ENCODE measurements at regions not wholly inside any gene's neighbourhood (a gene's known extent, or its start where the extent isn't known, plus 50 kb on each side); places are given as distances from the start of the nearest gene placed in this dataset.
A peak's percentile ranks its signal among the peaks of the same experiment; 100 is the strongest.

- TF ChIP-seq, protein P1, sequence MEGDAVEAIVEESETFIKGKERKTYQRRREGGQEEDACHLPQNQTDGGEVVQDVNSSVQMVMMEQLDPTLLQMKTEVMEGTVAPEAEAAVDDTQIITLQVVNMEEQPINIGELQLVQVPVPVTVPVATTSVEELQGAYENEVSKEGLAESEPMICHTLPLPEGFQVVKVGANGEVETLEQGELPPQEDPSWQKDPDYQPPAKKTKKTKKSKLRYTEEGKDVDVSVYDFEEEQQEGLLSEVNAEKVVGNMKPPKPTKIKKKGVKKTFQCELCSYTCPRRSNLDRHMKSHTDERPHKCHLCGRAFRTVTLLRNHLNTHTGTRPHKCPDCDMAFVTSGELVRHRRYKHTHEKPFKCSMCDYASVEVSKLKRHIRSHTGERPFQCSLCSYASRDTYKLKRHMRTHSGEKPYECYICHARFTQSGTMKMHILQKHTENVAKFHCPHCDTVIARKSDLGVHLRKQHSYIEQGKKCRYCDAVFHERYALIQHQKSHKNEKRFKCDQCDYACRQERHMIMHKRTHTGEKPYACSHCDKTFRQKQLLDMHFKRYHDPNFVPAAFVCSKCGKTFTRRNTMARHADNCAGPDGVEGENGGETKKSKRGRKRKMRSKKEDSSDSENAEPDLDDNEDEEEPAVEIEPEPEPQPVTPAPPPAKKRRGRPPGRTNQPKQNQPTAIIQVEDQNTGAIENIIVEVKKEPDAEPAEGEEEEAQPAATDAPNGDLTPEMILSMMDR (conservative IDR thresholded peaks at IDR 0.05; ENCODE audit: low read depth, low read length), result no peak
- DNase-seq (ENCODE audit: low read depth), result no peak
- H3K4me3 ChIP-seq (ENCODE audit: low read depth, low read length), result no peak overlapping the region
Measured at GRCh38 chr2:173584000-173584399, 229.3 kb downstream of the CDCA7 start.

DNA sequence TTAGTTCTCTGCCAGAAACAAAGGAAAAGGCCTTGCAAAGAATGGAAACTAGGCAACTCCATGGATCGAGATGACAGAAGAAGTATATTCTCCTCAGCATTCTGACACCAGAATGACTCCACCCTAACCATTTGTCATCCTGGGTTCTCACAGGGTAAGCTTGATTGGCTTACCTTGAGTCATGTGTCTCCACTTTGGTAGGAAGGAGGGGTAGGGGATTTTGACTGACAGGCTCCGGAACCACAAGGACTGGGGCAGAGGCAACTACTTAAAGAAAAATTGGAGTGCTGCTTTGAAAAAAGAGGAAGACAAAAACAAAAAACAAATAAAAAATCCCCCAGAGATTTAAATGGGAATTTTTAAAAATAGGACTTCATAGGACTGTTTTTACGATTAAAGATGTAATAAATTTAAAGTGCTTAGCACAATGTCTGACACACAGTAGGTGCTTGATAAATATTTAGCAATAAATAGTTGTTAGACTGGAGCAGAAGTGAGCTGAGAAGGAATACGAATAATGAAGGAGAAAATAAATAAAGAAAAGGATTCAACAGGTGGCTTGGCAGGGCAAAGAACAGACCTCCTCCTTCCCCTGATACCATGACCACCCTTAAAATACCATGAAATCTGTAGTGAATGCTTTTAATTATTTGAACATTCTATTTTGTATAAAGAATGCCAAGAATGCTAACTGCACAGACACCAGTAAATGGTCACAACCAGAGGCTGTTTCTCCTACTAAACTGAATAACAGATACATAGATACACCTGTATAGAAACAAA, 230.2 kb downstream of the CDCA7 start:
- H3K4me3 ChIP-seq (ENCODE audit: low read depth, low read length), result no peak overlapping the region
- TF ChIP-seq, protein P1 (conservative IDR thresholded peaks at IDR 0.05; ENCODE audit: low read depth, low read length), result no peak
- DNase-seq (ENCODE audit: low read depth), result no peak

DNA sequence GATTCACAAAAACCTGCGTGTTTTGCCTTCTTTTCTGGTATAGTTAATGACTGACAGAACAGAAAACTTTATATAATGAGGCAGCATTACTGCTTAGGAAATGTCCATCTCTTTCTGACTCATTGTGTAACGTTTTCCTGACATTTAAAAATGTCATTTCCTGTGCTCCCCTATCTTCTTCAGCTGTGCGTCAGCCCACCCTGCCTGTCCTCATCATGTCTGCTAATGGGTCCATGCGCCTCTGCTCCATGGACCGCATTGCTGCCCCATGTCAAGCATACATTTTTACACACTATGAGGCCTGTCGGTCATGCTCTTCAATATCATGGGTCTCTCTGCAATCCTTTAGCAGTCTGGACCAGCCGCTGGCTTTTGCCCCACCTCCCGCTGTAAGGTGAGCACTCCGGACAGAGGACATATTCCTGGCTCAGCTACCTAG, 234.3 kb downstream of the CDCA7 start:
- TF ChIP-seq, protein P1 (conservative IDR thresholded peaks at IDR 0.05; ENCODE audit: low read depth, low read length), result no peak
- DNase-seq (ENCODE audit: low read depth), result peak; percentile 77
- no peak overlapping the region for H3K4me3 ChIP-seq (ENCODE audit: low read depth, low read length)

- TF ChIP-seq, protein P1 (conservative IDR thresholded peaks at IDR 0.05; ENCODE audit: low read depth, low read length), result no peak
- no peak for DNase-seq (ENCODE audit: low read depth)
- H3K4me3 ChIP-seq (ENCODE audit: low read depth, low read length), result no peak overlapping the region
Measured at GRCh38 chr2:173589604-173590275, 235.1 kb downstream of the CDCA7 start.

DNA sequence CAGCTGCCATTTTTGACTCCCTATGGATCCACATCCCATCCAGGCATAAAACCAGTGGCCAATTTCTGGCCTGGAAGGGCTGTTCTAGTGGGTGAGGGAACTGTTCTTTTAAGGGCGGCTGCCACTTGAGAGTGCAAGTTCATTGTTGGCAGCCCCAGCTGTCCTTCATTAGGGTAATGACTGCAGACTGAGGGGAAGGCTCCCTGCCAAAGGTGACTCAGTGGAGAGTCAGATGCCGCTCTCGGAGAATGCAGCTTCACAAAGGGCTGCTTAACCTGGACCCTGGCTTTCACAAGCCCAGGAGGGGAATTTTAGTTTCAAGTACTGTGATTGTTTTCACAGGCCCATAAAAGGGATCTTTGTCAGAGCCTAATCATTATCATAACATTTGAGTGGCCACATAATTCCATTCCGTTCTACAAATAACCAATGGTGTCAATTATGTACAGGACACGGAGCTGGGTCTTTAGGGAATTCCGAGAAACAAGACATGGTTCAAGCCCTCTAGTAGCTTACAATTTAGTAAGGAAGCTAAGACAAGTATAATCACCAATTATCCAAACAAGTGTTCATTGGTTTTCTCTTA, 235.7 kb downstream of the CDCA7 start:
- DNase-seq (ENCODE audit: low read depth), result peak; percentile 98
- no peak overlapping the region for H3K4me3 ChIP-seq (ENCODE audit: low read depth, low read length)
- TF ChIP-seq, protein P1 (conservative IDR thresholded peaks at IDR 0.05; ENCODE audit: low read depth, low read length), result no peak

GRCh38 chr2:173593109-173593508, 238.4 kb downstream of the CDCA7 start:
- DNase-seq (ENCODE audit: low read depth), result no peak
- TF ChIP-seq, protein P1 (conservative IDR thresholded peaks at IDR 0.05; ENCODE audit: low read depth, low read length), result no peak

More at GRCh38 chr2:173593109-173593508, 238.4 kb downstream of the CDCA7 start:
- no peak overlapping the region for H3K4me3 ChIP-seq (ENCODE audit: low read depth, low read length)

Data from epithelial cell of proximal tubule (primary cell).